GM12878 (cell line): ENCODE measurements at regions not wholly inside any gene's neighbourhood (a gene's known extent, or its start where the extent isn't known, plus 50 kb on each side); places are given as distances from the start of the nearest gene placed in this dataset.

Experiments used
- ATAC-seq: fragments of 200-7000 bp; cut with Tn5 transposase; 3 replicates; pipeline ENCODE4 v1.9.1; 2020; ENCODE audit warnings: mild to moderate bottlenecking, moderate library complexity
- BruUV-seq: library from RNA; stranded (reverse); fragments of 400-500 nt; replicated peaks from 2 replicates; lab custom pipeline; 2021; lab: Mats Ljungman, UMichigan
- CTCF ChIA-PET: fragments of 300-600 bp; sonication (Branson Sonifier 250); formaldehyde crosslinking; extraction: SDS; loops from one replicate; lab custom pipeline; 2021; ENCODE audit warnings: inconsistent platforms; lab: Yijun Ruan, JAX
- POLR2A ChIA-PET: fragments of 350-600 bp; formaldehyde crosslinking; extraction: SDS; loops from one replicate; lab custom pipeline; 2021; ENCODE audit warnings: inconsistent platforms; lab: Charles Lee
- RAD21 ChIA-PET: fragments of 300-600 bp; sonication (Branson Sonifier 250); formaldehyde crosslinking; loops from one replicate; lab custom pipeline; 2023; ENCODE audit warnings: antibody characterized with exemption; ENCODE audit not compliant: unreplicated experiment; lab: Charles Lee
- SMC1A ChIA-PET: fragments of 300-600 bp; sonication (Branson Sonifier 250); formaldehyde crosslinking; loops from one replicate; lab custom pipeline; 2023; ENCODE audit not compliant: unreplicated experiment, uncharacterized antibody; lab: Charles Lee
- DNase-seq: peaks from one replicate; pipeline ENCODE4 v3.0.0-alpha.2; 2011; ENCODE audit warnings: low read depth, low spot score
- FAIRE-seq: peaks from 3 replicates; lab custom pipeline; 2011; peaks lifted over from hg19 to GRCh38; lab: Jason Lieb, UNC
- H2AFZ ChIP-seq: 2 replicates; pipeline ENCODE4 v1.6.0; 2011; ENCODE audit warnings: low read depth, low read length, control low read depth; ENCODE audit not compliant: control insufficient read depth
- H3K27ac ChIP-seq: 2 replicates; pipeline ENCODE4 v1.5.1; 2011; ENCODE audit warnings: control low read depth; ENCODE audit not compliant: control insufficient read depth, insufficient read depth
- H3K27me3 ChIP-seq, 2 experiments: replicated peaks in 1 of 2; 2 replicates each; pipeline versions ENCODE4 v1.6.0 to v1.6.1; 2011; ENCODE audit warnings: low read length in 1 of 2; ENCODE audit not compliant: control insufficient read depth in 2 of 2, insufficient read depth in 2 of 2
- H3K36me3 ChIP-seq, 2 experiments: 2 replicates each; pipeline ENCODE4 v1.5.1; 2011; ENCODE audit warnings: low read length in 1 of 2; ENCODE audit not compliant: control insufficient read depth in 2 of 2, insufficient read depth in 2 of 2
- H3K4me1 ChIP-seq: 2 replicates; pipeline ENCODE4 v1.6.1; 2011; ENCODE audit warnings: mild to moderate bottlenecking, low read length, moderate library complexity, mixed read lengths; ENCODE audit not compliant: control insufficient read depth, insufficient read depth
- H3K4me2 ChIP-seq: 2 replicates; pipeline ENCODE4 v1.6.0; 2011; ENCODE audit warnings: control low read depth; ENCODE audit not compliant: control insufficient read depth, insufficient read depth
- H3K4me3 ChIP-seq: fragments of 200-600 bp; sonication (generic); 2 replicates; pipeline ENCODE4 v1.5.1; 2016
- H3K79me2 ChIP-seq: 2 replicates; pipeline ENCODE4 v1.6.0; 2011; ENCODE audit warnings: low read length; ENCODE audit not compliant: control insufficient read depth, insufficient read depth
- H3K9ac ChIP-seq: 2 replicates; pipeline ENCODE4 v1.8.0; 2011; ENCODE audit warnings: low read length, control low read depth, mixed read lengths; ENCODE audit not compliant: control insufficient read depth, insufficient read depth
- H3K9me3 ChIP-seq: replicated peaks from 3 replicates; pipeline ENCODE4 v1.5.1; 2011; ENCODE audit warnings: mild to moderate bottlenecking, low read length; ENCODE audit not compliant: control insufficient read depth, insufficient read depth
- H4K20me1 ChIP-seq: 2 replicates; pipeline ENCODE4 v1.6.0; 2011; ENCODE audit not compliant: control insufficient read depth, insufficient read depth
- ATF7 ChIP-seq: fragments of 450-650 bp; IDR thresholded peaks from 2 replicates; pipeline ENCODE4 v1.6.1; 2016; ENCODE audit warnings: low read depth, mild to moderate bottlenecking
- BRCA1 ChIP-seq: IDR thresholded peaks from 2 replicates; pipeline ENCODE4 v1.6.1; 2011; ENCODE audit warnings: low read depth, low read length, improper control_type of control experiment
- CBX3 ChIP-seq: fragments of 200-600 bp; sonication (generic); IDR thresholded peaks from 2 replicates; pipeline ENCODE4 v1.6.1; 2016; ENCODE audit warnings: low read depth, borderline replicate concordance
- DPF2 ChIP-seq: fragments of 450-650 bp; IDR thresholded peaks from 2 replicates; pipeline ENCODE4 v1.6.1; 2017; ENCODE audit warnings: mild to moderate bottlenecking
- IKZF2 ChIP-seq, 2 experiments: fragments of 450-650 bp; IDR thresholded peaks; 2 replicates each; pipeline ENCODE4 v1.6.1; 2017; ENCODE audit warnings: mild to moderate bottlenecking in 2 of 2, moderate library complexity in 2 of 2
- JUND ChIP-seq: IDR thresholded peaks from 2 replicates; pipeline ENCODE4 v1.6.1; 2012; ENCODE audit warnings: low read depth, mild to moderate bottlenecking, low read length, improper control_type of control experiment, moderate library complexity
- NFYA ChIP-seq: IDR thresholded peaks from 2 replicates; pipeline ENCODE4 v1.6.1; 2011; ENCODE audit warnings: low read depth, mild to moderate bottlenecking, low read length, improper control_type of control experiment, borderline replicate concordance
- SPI1 ChIP-seq: IDR thresholded peaks from 2 replicates; pipeline ENCODE4 v1.6.1; 2011; ENCODE audit warnings: low read depth, mild to moderate bottlenecking, low read length, moderate library complexity, borderline replicate concordance; ENCODE audit not compliant: insufficient read depth
- SUPT20H ChIP-seq: IDR thresholded peaks from 2 replicates; pipeline ENCODE4 v1.6.1; 2011; ENCODE audit warnings: low read depth, mild to moderate bottlenecking, low read length, moderate library complexity, borderline replicate concordance; ENCODE audit not compliant: control insufficient read depth
- TBL1XR1 ChIP-seq: IDR thresholded peaks from 2 replicates; pipeline ENCODE4 v1.6.1; 2012; ENCODE audit warnings: low read depth, low read length, improper control_type of control experiment
- TCF3 ChIP-seq: IDR thresholded peaks from 2 replicates; pipeline ENCODE4 v1.6.1; 2012; ENCODE audit warnings: low read depth, mild to moderate bottlenecking, low read length, borderline replicate concordance; ENCODE audit not compliant: insufficient read depth
- TCF7 ChIP-seq: IDR thresholded peaks from 2 replicates; pipeline ENCODE4 v1.6.1; 2014; ENCODE audit warnings: antibody characterized with exemption, borderline replicate concordance
- ZZZ3 ChIP-seq: IDR thresholded peaks from 2 replicates; pipeline ENCODE4 v1.6.1; 2011; ENCODE audit warnings: low read depth; ENCODE audit not compliant: control insufficient read depth, insufficient read length
- WGBS: methylation state at CpG from one replicate; pipeline ENCODE4 v1.1.6; 2016; ENCODE audit warnings: low lambda C conversion rate; ENCODE audit not compliant: insufficient replicate concordance, insufficient coverage; ENCODE audit errors: missing lambda C conversion rate; 5-methylcytosine and 5-hydroxymethylcytosine counted together
- in situ Hi-C: fragments of 300-500 bp; cut with MboI; formaldehyde crosslinking; loops from 9 replicates; pipeline ENCODE4 v1.14.3; 2018; ENCODE audit warnings: mixed read lengths
- intact Hi-C: fragments of 100-400 bp; cut with micrococcal nuclease; formaldehyde crosslinking; loops from one replicate; pipeline ENCODE4 v1.14.2; 2022; ENCODE audit not compliant: unreplicated experiment
- TF ChIP-seq, protein P1 (sequence below): fragments of 150-350 bp; IDR thresholded peaks from 2 replicates; pipeline ENCODE4 v1.6.1; 2016; ENCODE audit warnings: low read depth, low read length
- TF ChIP-seq, protein P2 (sequence below): fragments of 450-650 bp; IDR thresholded peaks from 2 replicates; pipeline ENCODE4 v1.6.1; 2016; ENCODE audit warnings: mild to moderate bottlenecking

DNA sequence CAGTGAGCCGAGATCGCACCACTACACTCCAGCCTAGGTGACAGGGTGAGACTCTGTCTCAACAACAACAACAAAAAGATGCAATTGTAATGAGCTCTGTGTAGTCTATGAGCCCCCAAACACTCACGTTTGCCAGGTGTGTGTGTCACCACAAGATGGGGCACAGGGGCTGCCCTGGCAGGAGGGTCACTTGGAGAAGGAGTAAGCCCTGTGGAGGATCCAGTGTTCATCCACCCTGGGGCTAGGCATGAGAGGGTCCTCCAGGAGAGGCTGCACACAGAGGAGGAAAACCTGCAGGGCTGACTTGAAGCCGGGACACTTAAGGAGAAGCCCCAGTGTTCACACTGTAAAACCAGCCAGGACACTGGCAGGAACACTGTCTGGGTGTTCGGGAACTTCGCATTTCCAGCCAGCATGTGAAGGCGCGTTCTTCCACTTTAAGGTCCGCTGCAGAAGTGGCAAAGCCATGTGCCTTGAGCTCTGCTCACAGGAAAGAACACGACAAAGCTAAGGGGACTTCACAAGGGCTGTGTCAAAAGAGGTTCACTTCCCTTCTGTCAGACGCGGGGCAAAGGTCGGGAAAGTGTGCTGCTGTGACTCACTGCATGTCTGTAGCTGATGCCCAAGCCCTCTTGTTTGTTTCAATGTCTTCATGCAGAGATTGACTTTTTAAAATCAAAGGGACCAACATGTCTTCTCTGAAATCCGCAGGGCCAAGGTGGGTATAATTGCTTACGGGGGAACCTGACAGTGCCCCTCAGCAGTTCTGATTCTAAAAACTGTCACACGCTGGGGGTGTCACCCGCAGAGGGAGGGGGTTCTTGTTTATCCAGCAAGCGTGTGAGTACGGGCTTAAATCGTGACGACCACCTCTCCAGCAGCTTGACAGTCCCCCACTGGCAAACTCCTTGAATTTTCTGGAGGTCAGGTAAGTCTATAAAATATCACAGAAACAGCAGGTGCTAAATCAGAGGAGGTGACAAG lies 102.8 kb downstream of the RIPK4 start (continued):
- TF ChIP-seq SPI1 (peak; percentile 72), DPF2 (peak; percentile 60; the same call in 1 of the 2 replicates), BRCA1 (no peak)
- TF ChIP-seq, protein P1, sequence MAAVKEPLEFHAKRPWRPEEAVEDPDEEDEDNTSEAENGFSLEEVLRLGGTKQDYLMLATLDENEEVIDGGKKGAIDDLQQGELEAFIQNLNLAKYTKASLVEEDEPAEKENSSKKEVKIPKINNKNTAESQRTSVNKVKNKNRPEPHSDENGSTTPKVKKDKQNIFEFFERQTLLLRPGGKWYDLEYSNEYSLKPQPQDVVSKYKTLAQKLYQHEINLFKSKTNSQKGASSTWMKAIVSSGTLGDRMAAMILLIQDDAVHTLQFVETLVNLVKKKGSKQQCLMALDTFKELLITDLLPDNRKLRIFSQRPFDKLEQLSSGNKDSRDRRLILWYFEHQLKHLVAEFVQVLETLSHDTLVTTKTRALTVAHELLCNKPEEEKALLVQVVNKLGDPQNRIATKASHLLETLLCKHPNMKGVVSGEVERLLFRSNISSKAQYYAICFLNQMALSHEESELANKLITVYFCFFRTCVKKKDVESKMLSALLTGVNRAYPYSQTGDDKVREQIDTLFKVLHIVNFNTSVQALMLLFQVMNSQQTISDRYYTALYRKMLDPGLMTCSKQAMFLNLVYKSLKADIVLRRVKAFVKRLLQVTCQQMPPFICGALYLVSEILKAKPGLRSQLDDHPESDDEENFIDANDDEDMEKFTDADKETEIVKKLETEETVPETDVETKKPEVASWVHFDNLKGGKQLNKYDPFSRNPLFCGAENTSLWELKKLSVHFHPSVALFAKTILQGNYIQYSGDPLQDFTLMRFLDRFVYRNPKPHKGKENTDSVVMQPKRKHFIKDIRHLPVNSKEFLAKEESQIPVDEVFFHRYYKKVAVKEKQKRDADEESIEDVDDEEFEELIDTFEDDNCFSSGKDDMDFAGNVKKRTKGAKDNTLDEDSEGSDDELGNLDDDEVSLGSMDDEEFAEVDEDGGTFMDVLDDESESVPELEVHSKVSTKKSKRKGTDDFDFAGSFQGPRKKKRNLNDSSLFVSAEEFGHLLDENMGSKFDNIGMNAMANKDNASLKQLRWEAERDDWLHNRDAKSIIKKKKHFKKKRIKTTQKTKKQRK, result no peak

DNA sequence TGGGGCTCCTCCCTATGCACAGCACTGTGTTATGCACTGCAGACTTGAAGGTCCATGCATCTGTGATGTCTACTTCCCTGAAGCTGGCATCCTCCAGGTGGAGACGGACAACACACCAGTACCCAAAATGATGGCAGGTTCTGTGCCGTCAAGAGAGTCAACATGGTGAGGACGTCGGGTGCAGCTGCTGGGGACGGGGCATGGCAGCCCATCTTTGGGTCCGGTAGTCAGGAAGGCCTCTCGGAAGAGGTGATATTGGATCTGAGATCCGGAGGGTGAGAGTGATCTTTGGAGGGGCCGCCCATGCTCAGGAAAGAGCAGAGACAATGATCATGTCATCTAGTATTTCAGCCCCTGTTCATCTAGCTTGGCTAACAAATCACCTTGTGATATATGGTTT lies 104.1 kb downstream of the RIPK4 start:
- CTCF ChIA-PET, result no interaction called here
- H2AFZ ChIP-seq, result no peak overlapping the region
- DNase-seq (no peak), ATAC-seq (no peak), FAIRE-seq (no peak)
- no peaks in the 10 kb centered on the region for H4K20me1 ChIP-seq
- 38% methylated on average over 9 of the region's 9 CpGs for WGBS
- no peaks in the 10 kb centered on the region for H3K4me1 ChIP-seq
- SMC1A ChIA-PET, result interaction anchor here (1.1 to 1.6 kb wide), 3 partner anchors 12 to 106 kb away, joined by 3 to 7 read pairs (median 4); no protein-coding TSS in a partner anchor
- RAD21 ChIA-PET, result interaction anchor here (4.7 kb wide), 1 partner anchor 14 kb away, joined by 22 read pairs; no protein-coding TSS in a partner anchor
- peaks cover 2 to 3% of the 10 kb centered on the region in 2 experiments; a peak in 3 of 4 replicates for H3K27me3 ChIP-seq
- H3K27ac ChIP-seq, result no peak overlapping the region
- H3K4me3 ChIP-seq, result no peak overlapping the region
- TF ChIP-seq ATF7 (no peak), TBL1XR1 (no peak), TCF7 (no peak), SUPT20H (no peak), CBX3 (no peak), ZZZ3 (no peak), TCF3 (no peak), IKZF2 (IDR thresholded peaks at IDR 0.05) (no peak), NFYA (no peak), JUND (no peak)
- TF ChIP-seq, protein P2, sequence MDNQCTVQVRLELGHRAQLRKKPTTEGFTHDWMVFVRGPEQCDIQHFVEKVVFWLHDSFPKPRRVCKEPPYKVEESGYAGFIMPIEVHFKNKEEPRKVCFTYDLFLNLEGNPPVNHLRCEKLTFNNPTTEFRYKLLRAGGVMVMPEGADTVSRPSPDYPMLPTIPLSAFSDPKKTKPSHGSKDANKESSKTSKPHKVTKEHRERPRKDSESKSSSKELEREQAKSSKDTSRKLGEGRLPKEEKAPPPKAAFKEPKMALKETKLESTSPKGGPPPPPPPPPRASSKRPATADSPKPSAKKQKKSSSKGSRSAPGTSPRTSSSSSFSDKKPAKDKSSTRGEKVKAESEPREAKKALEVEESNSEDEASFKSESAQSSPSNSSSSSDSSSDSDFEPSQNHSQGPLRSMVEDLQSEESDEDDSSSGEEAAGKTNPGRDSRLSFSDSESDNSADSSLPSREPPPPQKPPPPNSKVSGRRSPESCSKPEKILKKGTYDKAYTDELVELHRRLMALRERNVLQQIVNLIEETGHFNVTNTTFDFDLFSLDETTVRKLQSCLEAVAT, result no peak
- no peak overlapping the region for H3K4me2 ChIP-seq
- no peak overlapping the region for H3K9ac ChIP-seq
- H3K36me3 ChIP-seq, result no peaks in the 10 kb centered on the region
- POLR2A ChIA-PET, result no interaction called here
- intact Hi-C loops (no loop called here), in situ Hi-C loops (no loop called here)
- no peaks in the 10 kb centered on the region for H3K79me2 ChIP-seq
- H3K9me3 ChIP-seq, result no peaks in the 10 kb centered on the region
- no TSS peak for BruUV-seq
